ENCODE measurements at regions not wholly inside any gene's neighbourhood (a gene's known extent, or its start where the extent isn't known, plus 50 kb on each side); places are given as distances from the start of the nearest gene placed in this dataset.
"Not testable (repeated sequence)": the region's sequence is repeated elsewhere in the genome, so short reads cannot be mapped to it uniquely, and the experiment has no call there.

- DNase-seq = not testable (repeated sequence)
These were observed 277.8 kb upstream of the ARHGAP42 start for GRCh38 chr11:100409267-100409666.

GRCh38 chr11:100419518-100419917 lies 267.6 kb upstream of the ARHGAP42 start:
- DNase-seq = no peak

DNA sequence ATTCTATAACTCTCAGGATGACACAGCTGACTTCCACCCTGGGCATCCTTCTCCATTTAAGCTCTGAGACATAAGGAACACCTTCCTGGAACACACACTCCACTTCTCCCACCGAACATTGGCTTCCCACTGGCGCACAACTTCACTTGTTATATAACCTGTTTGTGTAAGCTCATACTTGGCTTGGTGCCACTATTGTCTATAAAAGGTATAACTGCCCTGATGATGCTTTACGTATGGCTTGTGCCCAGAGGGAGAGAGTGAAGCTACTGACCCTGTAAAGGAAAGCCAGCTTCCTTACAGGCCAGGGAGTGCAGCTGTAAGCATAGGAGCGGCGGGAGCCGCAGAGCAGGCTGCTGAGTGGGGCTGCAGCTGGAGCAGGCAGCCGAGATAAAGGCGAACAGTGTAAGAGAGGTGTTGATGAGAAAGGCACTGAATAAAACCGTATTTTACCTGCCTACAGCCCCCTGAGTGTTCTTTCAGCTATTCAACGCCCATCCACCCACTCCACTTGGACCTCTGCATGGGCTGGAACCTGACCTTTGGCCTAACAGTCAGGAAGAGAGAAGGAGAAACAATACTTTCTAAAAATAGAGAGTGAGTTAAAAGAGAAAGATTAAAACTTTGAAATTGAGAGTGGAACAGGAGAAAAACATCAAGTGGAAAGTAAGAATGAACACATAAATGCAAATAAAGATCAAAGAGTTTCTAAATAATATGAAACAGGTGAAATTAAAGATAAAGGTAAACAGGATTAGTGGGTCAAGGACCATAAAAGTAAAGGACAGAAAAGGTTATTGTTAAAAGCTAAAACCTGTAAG lies 252.1 kb upstream of the ARHGAP42 start:
- DNase-seq = no peak

DNA sequence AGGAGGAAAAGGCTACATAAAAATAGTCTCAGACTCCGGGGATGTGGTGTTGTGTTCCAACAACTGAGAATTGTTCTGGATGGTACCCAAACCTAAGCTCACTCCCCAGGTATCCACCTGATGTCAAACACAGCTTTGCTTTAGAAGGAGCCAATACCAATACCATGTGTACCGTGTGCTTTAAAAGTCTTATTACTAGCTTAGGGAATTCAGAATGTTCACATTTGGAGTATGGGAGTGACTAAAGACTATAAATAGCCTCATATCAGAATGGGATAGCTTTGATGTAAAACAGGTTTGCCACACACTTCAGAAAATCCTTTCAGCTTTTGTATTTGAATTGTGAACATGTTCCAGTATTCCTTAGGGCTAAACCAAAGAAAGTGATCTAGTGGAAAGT lies 248.7 kb upstream of the ARHGAP42 start:
- no peak for DNase-seq

DNA sequence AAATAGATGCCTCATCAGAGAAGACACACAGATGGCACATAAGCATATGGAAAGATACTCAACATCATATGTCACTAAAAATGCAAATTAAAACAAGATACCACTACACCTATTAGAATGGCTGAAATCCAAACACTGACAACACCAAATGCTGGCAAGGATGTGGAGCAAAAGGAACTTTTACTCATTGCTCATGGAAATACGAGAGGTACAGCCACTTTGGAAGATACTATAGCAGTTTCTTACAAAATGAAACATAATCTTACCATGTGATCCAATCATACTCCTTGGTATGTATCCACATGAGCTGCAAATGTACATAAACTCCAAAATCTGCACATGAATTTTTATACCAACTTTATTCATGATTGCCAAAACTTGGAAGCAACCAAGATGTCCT lies 246.0 kb upstream of the ARHGAP42 start:
- no peak for DNase-seq

DNA sequence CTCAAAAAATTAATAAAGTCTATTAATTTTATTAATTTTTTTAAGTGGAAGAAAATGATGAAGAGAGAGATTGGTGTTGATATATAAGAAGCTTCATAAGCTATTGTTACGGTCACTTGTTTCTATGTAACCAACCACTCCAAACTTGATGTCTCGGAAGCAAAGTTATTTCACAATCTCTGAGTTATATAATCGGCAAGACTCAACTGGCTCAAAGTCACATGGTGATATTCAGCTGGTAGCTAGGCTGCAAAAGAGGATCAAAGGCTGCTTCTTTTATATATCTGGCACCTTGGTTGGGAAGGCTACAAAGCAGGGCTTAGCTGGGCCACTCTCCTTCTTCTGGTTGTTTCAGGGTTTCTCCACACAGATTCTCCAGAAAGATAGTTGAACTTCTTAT lies 245.1 kb upstream of the ARHGAP42 start:
- DNase-seq = no peak

DNA sequence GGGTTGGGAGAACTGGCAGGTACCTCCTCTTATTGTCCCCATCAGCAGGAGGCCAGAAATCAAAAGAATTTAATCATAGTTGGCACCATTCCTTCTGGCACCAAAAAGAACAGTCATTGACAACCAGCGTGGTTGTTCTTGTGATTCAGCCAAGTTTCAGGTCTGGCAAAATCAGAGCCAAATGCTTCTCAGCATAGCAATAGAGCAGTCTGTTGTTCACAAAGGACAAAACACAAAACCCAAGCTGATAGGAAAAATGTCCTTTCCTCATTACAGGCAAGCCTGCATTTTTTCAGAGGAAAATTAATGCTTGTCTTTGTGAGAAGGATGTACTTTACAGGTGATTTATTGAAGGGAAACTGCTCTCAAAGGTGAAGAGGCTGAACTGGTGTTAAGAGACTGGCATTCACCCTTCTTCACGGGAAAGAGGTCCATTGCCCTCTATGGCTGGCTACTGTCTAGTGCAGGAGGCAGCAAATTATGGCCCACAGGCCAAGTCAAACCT lies 241.8 kb upstream of the ARHGAP42 start:
- no peak for DNase-seq

GRCh38 chr11:100451801-100452460 lies 235.2 kb upstream of the ARHGAP42 start:
- not testable (repeated sequence) for DNase-seq

DNA sequence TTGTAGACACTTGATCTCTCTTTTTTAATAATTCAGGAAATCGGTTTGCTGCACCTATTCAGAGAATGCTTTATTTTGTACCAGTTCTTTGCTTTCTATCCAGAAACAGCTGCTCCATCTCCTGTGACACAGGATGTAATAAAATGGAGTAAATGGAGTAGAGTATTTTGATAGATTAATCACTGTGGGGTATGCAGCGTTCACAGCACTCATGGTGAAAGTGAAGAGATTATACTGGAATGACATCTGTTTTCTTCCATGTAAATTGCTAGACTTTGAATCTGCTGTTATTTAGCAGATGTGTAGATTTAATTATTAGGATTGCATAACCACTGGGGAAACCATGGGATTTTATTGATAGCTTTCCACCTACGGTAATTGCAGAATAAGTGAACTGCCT lies 227.3 kb upstream of the ARHGAP42 start:
- no peak for DNase-seq

GRCh38 chr11:100460426-100460825 lies 226.7 kb upstream of the ARHGAP42 start:
- DNase-seq = no peak

DNA sequence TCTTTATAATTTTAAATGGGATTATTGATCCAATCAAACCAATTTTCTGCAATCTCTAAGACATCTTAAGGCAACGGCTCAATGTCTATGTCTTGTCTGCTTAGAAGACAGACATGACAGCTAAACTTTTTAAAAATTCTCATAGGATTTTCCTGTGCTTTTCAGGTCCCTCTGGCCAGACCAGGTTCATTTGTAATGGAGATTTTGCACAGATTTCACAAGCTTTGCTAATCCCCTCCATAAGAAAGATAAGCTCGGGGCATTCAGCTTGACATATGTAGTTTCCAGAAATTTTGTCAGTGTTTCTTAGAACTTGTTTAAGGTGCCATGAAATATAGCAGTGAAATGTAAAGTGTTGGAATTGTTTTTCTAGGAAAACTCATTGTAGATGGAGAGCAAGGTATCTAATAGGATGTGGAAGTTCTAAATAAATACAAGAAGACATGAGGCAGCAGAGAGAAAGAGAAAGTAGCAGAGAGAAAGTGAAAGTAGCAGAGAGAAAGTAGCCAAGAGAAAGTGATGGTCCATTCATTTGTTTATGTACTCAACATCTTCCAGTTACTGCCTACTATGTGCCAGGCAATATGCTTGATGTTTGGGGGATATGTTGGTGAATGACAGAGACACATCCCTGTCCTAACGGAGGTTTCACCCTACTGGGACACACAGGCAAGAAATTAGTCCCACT lies 219.1 kb upstream of the ARHGAP42 start:
- no peak for DNase-seq

GRCh38 chr11:100469835-100470234 lies 217.3 kb upstream of the ARHGAP42 start:
- no peak for DNase-seq

DNA sequence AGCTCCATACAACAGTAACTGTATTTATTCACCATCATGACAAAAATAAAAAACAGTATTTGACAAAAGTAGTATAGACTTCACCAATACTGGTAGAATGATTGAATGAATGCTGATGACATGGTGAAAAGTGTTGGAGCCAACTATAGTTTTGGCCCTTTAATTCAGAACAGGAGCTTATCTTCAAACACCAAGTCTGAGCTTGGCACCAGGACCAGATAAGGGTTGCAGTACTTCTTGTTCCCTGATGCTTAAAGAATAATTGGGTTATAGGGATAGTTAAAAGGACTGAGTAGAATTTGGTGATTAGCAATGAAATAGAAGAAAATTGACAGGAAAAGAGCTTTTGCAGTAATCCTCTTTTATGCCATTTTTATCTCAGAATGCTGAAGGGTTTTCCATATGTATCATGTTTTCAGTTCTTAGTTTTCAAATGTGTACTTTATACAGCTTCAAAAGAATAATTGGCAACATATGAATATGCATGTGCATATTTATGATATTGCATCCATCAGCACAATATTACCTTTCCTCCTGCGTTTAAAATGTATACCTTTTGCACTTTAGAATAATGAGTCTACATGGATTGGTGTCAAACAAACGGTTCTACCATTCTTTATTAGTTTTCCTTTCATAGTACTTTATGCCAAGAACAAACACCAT lies 214.2 kb upstream of the ARHGAP42 start:
- no peak for DNase-seq

- DNase-seq = no peak
These were observed 213.7 kb upstream of the ARHGAP42 start for GRCh38 chr11:100473390-100473740.

DNA sequence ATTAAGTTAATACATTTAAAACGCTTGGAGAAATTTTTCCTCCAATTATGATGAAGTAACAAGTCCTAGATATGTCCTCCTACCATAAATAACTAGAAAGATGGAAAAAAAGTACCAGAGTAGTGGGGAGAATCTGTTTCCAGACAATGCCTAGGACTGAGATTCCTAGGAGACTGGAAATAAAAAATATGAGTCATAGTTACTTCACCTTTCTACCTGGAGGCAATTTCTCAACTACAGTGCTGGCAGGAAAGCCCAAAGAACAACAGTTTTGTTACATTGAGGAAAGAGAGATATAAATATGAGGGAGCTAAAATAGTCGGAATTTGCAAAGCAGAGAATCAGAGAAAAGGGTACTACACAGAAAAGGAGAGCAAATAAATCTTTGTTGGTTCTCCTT lies 202.1 kb upstream of the ARHGAP42 start:
- DNase-seq = no peak

DNA sequence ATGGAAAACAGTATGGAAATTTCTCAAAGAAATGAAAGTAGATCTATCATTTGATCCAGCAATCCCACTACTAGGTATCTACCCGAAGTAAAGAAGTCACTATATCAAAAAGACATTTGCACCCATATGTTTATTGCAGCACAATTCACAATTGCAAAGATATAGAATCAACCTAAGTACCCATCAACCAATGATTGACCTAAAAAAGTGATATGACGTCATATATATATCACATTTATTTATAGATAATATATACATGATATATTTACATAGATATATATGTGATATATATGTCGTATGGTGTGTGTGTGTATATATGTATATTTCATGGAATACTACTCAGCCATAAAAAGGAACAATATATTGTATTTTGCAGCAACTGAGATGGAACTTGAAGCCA lies 188.3 kb upstream of the ARHGAP42 start:
- DNase-seq = no peak

GRCh38 chr11:100501450-100501849 lies 185.6 kb upstream of the ARHGAP42 start:
- DNase-seq = no peak

DNA sequence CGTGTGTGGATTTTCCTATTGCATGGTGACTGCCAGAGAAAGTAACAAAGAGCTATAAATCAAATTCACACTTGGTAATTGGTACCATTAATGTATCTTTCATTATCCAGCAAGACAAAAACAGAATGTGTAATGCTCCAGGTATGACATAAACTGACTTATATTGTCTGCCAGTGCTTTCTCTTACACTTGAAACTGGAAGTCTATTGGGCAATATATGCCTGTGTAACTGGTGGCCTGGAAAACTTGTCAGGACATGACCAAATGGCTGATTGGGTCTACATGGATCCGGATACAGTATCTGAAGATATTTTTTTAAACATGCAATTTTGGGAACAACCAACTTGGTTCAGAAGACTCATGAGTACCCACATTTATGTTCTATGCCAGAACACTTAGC lies 174.6 kb upstream of the ARHGAP42 start:
- DNase-seq = no peak

- no peak for DNase-seq
These were observed 172.0 kb upstream of the ARHGAP42 start for GRCh38 chr11:100515087-100515486.

- no peak for DNase-seq
These were observed 161.9 kb upstream of the ARHGAP42 start for GRCh38 chr11:100525197-100525596.

DNA sequence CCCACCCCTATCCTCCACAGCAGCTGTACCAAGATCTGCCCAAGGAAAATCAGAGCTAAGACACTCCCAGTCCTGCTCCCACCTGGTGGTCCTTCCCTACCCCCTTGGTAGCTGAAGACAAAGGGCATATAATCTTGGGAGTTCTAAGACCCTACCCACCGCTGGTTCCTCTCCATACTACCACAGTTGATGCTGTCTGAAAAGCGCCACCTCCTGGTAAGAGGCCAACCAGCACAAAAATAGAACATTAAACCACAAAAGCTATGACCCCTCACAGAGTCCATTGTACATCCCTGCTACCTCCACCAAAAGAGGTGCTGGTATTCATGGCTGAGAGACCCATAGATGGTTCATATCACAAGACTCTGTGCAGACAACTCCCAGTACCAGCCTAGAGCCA lies 161.5 kb upstream of the ARHGAP42 start:
- DNase-seq = no peak

- no peak for DNase-seq
These were observed 158.1 kb upstream of the ARHGAP42 start for GRCh38 chr11:100528872-100529416.

DNA sequence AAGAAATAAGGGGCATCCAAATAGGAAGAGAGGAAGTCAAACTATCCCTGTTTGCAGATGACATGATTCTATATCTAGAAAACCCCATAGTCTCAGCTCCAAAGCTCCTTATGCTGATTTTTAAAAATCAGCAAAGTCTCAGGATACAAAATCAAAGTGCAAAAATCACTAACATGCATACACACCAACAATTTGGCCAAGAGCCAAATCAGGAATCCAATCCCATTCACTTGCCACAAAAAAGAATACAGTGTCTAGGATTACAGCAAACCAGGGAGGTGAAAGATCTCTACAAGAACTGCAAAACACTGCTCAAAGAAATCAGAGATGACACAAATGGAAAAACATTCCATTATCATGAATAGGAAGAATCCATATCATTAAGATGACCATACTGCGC lies 155.8 kb upstream of the ARHGAP42 start:
- DNase-seq = not testable (repeated sequence)
